HG02870 (cell line): ENCODE measurements at regions not wholly inside any gene's neighbourhood (a gene's known extent, or its start where the extent isn't known, plus 50 kb on each side); places are given as distances from the start of the nearest gene placed in this dataset.

ENCODE experiments used
- ATAC-seq: cut with Tn5 transposase; IDR thresholded peaks from one replicate; pipeline ENCODE4 v1.9.1; 2021; ENCODE audit warnings: mild to moderate bottlenecking, moderate library complexity; ENCODE audit not compliant: unreplicated experiment

- no peak for ATAC-seq
Measured at GRCh38 chr5:174307031-174307408, 261.5 kb downstream of the NSG2 start.

DNA sequence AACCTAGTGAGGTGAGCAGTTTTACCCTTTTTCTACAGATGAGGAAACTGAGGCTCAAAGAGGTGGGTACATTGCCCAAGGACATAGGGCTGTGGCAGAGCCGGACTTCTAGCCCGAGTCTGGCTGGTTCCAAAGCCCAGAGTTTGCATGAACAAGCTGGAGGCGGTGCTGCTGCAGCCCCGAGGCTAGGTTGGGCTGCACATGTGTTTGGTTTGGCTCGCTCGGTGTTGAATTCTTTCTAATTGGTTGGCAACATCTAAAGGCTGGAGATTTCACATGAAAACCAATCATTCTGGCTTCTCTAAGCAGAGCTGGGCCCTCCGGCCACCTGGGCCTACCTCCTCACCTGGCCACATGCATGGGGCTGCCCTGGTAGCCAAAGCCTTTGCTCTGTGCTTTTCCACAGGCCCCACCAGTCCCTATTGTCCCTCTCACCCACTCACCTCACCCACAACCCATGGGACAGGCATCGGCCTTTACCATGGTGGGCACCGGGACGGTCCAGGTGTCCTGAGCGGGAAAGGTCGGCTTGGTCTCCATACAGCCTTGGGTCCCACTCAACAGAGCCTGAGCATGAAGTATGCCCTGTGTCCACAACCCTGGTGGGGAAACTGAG lies 262.3 kb downstream of the NSG2 start:
- ATAC-seq: no peak

GRCh38 chr5:174309131-174309795 lies 263.8 kb downstream of the NSG2 start:
- no peak for ATAC-seq

DNA sequence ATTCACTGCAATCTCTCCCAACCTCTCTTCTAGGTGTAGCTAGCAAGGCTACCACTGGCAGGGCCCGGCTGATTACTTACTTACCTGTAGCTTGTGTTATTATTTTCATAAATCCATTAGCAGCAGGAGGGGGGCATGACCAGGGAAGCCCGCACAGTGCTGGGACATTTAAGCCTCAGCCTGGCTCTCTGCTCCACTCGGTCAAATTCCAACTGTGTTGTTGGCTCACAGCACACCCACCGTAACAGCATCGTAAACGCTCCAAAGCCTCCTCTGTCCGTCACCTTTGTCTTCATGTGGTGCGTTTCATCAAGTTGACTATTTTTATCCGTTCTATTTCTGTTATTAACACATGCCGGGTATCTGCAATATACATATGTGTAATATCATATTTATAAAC lies 264.7 kb downstream of the NSG2 start:
- ATAC-seq: no peak

DNA sequence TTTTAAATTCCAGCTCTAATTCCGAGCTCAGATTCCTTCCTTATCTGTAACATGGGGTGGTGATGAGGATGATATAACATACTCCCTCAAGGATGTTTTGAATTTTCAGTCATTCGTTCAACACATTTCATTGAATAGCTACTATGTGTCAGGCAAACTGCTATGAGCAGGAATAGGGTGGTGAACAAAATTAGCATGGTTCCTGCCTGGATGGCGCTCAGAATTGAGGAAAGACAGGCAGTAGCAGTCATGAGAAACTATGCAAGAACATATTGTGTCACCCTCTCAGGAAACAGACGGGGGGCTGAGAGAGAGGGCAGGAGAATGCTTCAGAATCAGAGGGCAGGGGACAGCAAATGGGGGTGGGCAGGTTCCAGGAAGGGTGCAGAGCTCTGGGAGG lies 265.2 kb downstream of the NSG2 start:
- ATAC-seq: no peak

GRCh38 chr5:174311121-174311520 lies 265.6 kb downstream of the NSG2 start:
- no peak for ATAC-seq

- ATAC-seq: no peak
Measured at GRCh38 chr5:174311531-174312269, 266.2 kb downstream of the NSG2 start.

- no peak for ATAC-seq
Measured at GRCh38 chr5:174312270-174312617, 266.7 kb downstream of the NSG2 start.

DNA sequence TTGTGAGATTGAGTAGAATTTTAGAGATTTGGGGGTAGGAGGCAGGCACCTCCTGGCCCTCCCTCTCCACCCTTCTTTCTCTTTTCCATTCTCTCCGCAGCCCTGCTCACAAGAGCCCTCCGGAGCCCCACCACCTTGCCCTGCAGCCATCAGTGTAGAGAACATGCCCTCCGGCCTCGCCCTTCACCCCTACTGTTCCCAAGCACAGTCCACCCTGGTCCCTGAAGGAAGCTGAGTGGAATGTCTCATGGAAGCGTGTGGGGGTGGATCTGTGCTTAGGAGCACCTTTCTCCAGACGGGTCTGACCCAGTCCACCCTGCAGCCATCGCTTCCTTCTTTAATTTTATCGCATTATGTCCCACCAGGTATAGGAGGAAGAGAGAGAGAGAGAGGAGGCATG lies 267.1 kb downstream of the NSG2 start:
- no peak for ATAC-seq

DNA sequence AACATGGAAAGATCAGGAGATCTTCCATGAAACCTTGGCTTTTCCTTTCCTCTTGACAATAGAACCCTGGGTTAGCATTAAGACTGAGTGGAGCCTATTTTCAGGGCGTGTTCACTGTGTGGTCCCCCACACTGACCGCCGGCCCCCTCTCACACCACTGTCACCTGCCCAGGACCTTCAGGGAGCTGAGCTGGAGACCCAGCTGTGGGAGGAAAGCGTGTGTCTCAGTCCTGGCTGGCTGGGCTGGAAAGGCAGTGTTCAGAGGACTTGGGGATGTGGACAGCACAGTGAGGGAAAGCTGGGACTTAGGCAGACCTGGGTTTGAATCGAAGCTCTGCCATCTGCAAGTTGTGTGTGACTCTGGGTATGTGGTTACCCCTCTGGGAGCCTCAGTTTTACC lies 268.1 kb downstream of the NSG2 start:
- ATAC-seq: no peak

DNA sequence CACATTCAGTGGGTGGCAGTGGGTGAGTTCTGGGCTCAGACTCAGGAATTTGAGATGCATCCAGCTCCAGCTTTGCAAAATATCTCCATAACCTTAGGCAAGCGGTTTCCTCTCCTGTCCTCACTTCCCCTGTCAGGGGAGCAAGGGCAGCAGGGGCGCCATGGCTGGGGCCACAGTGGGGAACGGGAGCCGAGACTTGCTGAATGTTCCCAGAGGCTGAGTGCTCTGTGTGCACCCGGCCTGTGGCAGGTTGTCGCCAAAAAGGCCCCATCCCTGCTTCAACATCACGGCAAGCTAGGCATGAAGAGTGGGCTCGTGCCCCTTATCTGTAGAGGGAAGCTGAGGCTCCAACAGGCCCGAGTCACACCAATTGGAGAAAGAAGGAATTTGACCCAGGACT lies 268.8 kb downstream of the NSG2 start:
- ATAC-seq: no peak

- ATAC-seq: no peak
Measured at GRCh38 chr5:174315471-174315870, 270.0 kb downstream of the NSG2 start.

- no peak for ATAC-seq
Measured at GRCh38 chr5:174315871-174316270, 270.4 kb downstream of the NSG2 start.

DNA sequence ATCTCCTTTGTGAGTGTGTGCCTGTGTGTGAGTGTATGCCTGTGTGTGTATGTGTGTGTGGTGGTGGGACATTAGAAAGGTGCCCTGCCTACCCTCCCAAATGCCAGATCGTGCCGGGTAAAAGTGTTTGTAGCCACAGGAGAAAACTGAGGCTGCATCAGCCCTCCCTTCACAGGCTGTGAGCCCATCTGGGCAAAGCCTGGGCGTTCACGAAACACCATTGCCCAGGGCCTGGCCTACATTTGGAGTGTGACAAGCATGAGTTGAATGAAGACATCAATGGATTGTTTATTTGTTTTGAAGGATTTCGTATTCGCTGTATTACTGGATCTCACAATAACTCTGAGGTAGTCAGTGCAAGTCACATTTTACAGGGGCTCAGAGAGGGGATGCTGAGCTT lies 270.8 kb downstream of the NSG2 start:
- no peak for ATAC-seq

- no peak for ATAC-seq
Measured at GRCh38 chr5:174317256-174317894, 271.9 kb downstream of the NSG2 start.

DNA sequence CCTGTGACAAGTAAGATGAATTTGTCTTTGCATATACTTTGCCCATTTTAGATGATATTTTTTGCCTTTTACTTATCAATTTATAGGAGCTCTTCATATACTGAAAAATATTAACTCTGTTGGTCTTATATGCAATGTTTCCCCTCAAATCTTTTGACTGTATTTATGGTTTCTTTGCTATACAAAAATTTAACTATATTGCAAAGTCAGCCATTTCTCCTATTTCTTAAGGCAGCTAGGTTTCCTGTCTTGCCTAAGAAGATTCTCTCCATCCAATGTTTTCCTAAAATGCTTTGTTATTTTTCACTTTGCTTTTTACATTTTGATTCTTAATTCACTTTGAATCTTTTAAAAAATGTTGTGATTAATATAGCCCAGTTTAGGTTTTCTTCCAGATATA lies 273.1 kb downstream of the NSG2 start:
- ATAC-seq: no peak

DNA sequence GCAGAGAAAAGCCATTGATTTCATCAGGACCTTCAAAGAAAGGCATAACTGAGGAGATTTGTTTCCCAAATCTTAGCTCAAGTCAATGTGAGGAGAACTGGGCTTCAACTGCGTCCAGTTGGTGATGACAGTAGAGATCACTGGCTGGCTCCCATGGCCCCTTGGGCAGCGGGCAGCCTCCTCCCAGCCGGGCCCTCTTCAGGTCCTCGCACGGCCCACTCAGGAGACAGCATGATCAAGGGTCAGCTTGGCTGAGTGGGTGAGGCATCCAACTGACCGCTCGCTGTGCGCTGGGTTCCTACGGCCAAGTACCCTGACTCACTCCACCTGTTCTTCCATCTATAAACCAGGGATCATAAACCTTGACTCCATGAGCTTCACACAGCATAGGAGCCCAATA lies 274.0 kb downstream of the NSG2 start:
- ATAC-seq: no peak

DNA sequence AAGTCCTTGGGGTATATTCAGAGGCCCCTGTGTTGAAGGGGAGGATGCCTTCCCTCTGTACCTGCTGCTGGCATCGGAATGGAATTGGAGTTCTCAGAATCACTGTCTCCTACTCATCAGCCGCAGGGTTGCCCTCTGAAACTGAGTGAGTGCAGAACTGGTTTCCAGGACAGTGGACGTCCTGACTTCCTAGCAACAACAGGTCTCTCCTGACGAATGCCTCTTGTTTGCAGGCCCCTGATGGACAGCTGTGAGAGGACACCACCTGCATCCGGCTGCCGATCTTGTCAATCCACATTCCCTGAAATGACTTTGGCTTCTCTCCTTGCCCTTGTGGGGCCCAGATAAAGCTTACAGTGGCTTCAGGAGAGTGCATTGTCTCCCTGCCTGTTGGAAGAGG lies 274.5 kb downstream of the NSG2 start:
- no peak for ATAC-seq

DNA sequence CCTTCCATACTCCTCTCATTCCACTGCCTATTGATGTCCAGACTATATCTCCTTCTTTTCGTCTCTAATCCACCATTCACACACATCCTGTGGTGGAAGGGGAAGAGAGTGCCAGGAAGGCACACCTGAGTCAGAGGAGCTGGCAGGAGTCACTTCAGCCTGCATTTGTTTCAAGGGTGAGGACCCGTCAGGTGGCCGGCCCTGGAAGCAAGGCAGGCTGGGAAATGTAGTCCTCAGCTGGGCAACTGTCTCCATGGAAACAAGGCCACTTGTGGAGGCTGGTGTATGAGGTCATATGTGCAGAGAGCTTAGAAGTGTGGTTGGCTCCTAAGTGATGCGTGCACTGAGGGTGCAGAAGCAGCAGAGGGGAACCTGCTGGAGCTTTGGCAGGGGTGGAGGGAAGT lies 278.4 kb downstream of the NSG2 start:
- no peak for ATAC-seq

DNA sequence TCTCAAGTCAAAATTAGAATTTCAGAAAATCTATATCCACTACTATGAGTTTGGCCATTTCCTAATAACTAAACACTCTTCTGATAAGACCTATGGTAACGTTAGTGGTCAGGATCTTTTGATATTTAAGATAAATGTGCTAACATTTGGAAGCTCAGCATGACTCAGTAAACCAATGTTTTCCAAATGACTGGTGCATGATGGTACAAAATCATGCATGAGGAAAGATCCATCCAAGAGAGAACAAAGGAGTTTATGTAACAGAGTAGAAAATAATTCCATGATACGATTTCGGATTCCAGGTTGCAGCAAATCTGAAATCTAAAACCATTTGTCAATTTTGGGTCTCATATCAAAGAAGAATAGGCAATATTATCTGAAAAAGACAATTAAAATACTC lies 279.2 kb downstream of the NSG2 start:
- no peak for ATAC-seq

DNA sequence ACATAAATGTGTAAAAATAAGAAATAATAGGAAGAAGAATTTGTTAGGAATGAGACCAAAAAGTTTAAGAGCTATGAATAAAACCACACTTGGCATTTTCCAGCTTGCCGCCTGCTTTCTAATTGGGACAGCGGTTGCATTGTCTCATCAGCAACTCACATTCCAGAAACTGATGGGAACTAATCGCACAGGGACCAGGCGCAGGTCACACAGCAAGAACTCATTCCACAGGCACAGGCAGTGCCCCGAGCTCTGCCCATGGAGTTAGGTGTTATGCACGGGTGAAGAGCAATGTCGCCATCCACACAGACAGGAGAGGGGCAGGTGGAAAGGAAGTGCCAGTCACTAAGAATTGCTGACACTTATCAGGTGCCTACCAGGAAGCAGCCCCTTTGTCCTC lies 279.9 kb downstream of the NSG2 start:
- no peak for ATAC-seq

GRCh38 chr5:174325961-174326360 lies 280.5 kb downstream of the NSG2 start:
- ATAC-seq: no peak
